ENCODE measurements at regions not wholly inside any gene's neighbourhood (a gene's known extent, or its start where the extent isn't known, plus 50 kb on each side); places are given as distances from the start of the nearest gene placed in this dataset.

GRCh38 chr6:140669321-140669720 lies 1294.9 kb upstream of the CITED2 start:
- Histone ChIP-seq H3K27me3 (ENCODE audit: control insufficient read depth, insufficient read depth, low read length) (no peaks in the 10 kb centered on the region), H3K4me3 (ENCODE audit: low read depth, low read length) (no peak overlapping the region), H3K36me3 (ENCODE audit: control insufficient read depth, insufficient read depth, low read length) (no peaks in the 10 kb centered on the region)
- DNase-seq (ENCODE audit: low read depth) (no peak), FAIRE-seq (no peak)
- TF ChIP-seq CTCF (IDR thresholded peaks at IDR 0.05; ENCODE audit: insufficient read depth, low read length, severe bottlenecking) = no peak

GRCh38 chr6:140663772-140664171 lies 1289.3 kb upstream of the CITED2 start:
- no peak overlapping the region for H3K4me3 ChIP-seq (ENCODE audit: low read depth, low read length)
- H3K27me3 ChIP-seq (ENCODE audit: control insufficient read depth, insufficient read depth, low read length) = no peaks in the 10 kb centered on the region
- no peak for TF ChIP-seq CTCF (IDR thresholded peaks at IDR 0.05; ENCODE audit: insufficient read depth, low read length, severe bottlenecking)
- FAIRE-seq (no peak), DNase-seq (ENCODE audit: low read depth) (no peak)
- H3K36me3 ChIP-seq (ENCODE audit: control insufficient read depth, insufficient read depth, low read length) = no peaks in the 10 kb centered on the region

GRCh38 chr6:140663094-140663493 lies 1288.6 kb upstream of the CITED2 start:
- no peak for DNase-seq (ENCODE audit: low read depth)
- Histone ChIP-seq H3K4me3 (ENCODE audit: low read depth, low read length) (no peak overlapping the region), H3K27me3 (ENCODE audit: control insufficient read depth, insufficient read depth, low read length) (no peaks in the 10 kb centered on the region), H3K36me3 (ENCODE audit: control insufficient read depth, insufficient read depth, low read length) (no peaks in the 10 kb centered on the region)
- FAIRE-seq = no peak
- TF ChIP-seq CTCF (IDR thresholded peaks at IDR 0.05; ENCODE audit: insufficient read depth, low read length, severe bottlenecking) = no peak

DNA sequence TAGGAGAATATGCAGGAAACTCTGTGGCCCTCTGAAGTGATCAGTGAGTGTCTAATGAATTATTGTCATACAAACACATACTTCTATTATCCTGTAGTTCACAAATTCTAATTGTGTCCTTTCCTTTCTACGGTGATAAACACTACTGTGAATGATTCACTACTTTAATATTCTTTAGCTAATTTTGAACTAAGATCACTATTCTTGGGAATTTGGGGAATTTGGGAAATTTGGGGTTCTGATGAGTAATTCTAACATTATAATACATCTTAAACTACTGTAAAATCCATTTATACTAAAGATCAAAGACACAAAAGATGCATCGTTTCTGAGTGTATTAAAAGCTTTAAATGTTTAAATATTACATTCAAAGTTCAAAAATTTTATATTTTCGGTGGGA lies 1287.2 kb upstream of the CITED2 start:
- Histone ChIP-seq H3K27me3 (ENCODE audit: control insufficient read depth, insufficient read depth, low read length) (no peaks in the 10 kb centered on the region), H3K36me3 (ENCODE audit: control insufficient read depth, insufficient read depth, low read length) (no peaks in the 10 kb centered on the region), H3K4me3 (ENCODE audit: low read depth, low read length) (no peak overlapping the region)
- FAIRE-seq (no peak), DNase-seq (ENCODE audit: low read depth) (no peak)
- no peak for TF ChIP-seq CTCF (IDR thresholded peaks at IDR 0.05; ENCODE audit: insufficient read depth, low read length, severe bottlenecking)

GRCh38 chr6:140660295-140660694 lies 1285.8 kb upstream of the CITED2 start:
- no peak for TF ChIP-seq CTCF (IDR thresholded peaks at IDR 0.05; ENCODE audit: insufficient read depth, low read length, severe bottlenecking)
- FAIRE-seq (no peak), DNase-seq (ENCODE audit: low read depth) (no peak)
- H3K27me3 ChIP-seq (ENCODE audit: control insufficient read depth, insufficient read depth, low read length) = no peaks in the 10 kb centered on the region
- H3K36me3 ChIP-seq (ENCODE audit: control insufficient read depth, insufficient read depth, low read length) = no peaks in the 10 kb centered on the region
- no peak overlapping the region for H3K4me3 ChIP-seq (ENCODE audit: low read depth, low read length)

- no peak for TF ChIP-seq CTCF (IDR thresholded peaks at IDR 0.05; ENCODE audit: insufficient read depth, low read length, severe bottlenecking)
- H3K36me3 ChIP-seq (ENCODE audit: control insufficient read depth, insufficient read depth, low read length) = no peaks in the 10 kb centered on the region
- FAIRE-seq (no peak), DNase-seq (ENCODE audit: low read depth) (peak; percentile 15)
- H3K4me3 ChIP-seq (ENCODE audit: low read depth, low read length) = no peak overlapping the region
- H3K27me3 ChIP-seq (ENCODE audit: control insufficient read depth, insufficient read depth, low read length) = no peaks in the 10 kb centered on the region
These were observed 1279.5 kb upstream of the CITED2 start for GRCh38 chr6:140653972-140654371.

Measured in bronchial epithelial cell (primary cell).